GM21723 (cell line): ENCODE measurements at regions not wholly inside any gene's neighbourhood (a gene's known extent, or its start where the extent isn't known, plus 50 kb on each side); places are given as distances from the start of the nearest gene placed in this dataset.
"Not testable (repeated sequence)": the region's sequence is repeated elsewhere in the genome, so short reads cannot be mapped to it uniquely, and the experiment has no call there.

Source experiments
- ATAC-seq: cut with Tn5 transposase; IDR thresholded peaks from one replicate; pipeline ENCODE4 v1.9.1; 2021; ENCODE audit warnings: mild to moderate bottlenecking, moderate library complexity; ENCODE audit not compliant: unreplicated experiment

GRCh38 chr2:187078297-187078696, 229.3 kb upstream of the ZSWIM2 start:
- ATAC-seq: no peak

GRCh38 chr2:187075671-187076070, 226.7 kb upstream of the ZSWIM2 start:
- no peak for ATAC-seq

- no peak for ATAC-seq
These were observed 226.2 kb upstream of the ZSWIM2 start for GRCh38 chr2:187075199-187075635.

- no peak for ATAC-seq
These were observed 209.2 kb upstream of the ZSWIM2 start for GRCh38 chr2:187058198-187058597.

GRCh38 chr2:187057466-187057865, 208.5 kb upstream of the ZSWIM2 start:
- no peak for ATAC-seq

- ATAC-seq: no peak
These were observed 207.7 kb upstream of the ZSWIM2 start for GRCh38 chr2:187056416-187057334.

GRCh38 chr2:187055463-187055862, 206.5 kb upstream of the ZSWIM2 start:
- no peak for ATAC-seq

GRCh38 chr2:187054501-187055319, 205.7 kb upstream of the ZSWIM2 start:
- no peak for ATAC-seq

GRCh38 chr2:187051350-187051749, 202.4 kb upstream of the ZSWIM2 start:
- ATAC-seq: peak; percentile 90

GRCh38 chr2:187050409-187050998, 201.5 kb upstream of the ZSWIM2 start:
- no peak for ATAC-seq

- no peak for ATAC-seq
These were observed 188.3 kb upstream of the ZSWIM2 start for GRCh38 chr2:187037310-187037709.

GRCh38 chr2:187034434-187034833, 185.5 kb upstream of the ZSWIM2 start:
- ATAC-seq: no peak

- no peak for ATAC-seq
These were observed 175.8 kb upstream of the ZSWIM2 start for GRCh38 chr2:187024739-187025138.

- ATAC-seq: not testable (repeated sequence)
These were observed 175.0 kb upstream of the ZSWIM2 start for GRCh38 chr2:187023996-187024395.

GRCh38 chr2:187017438-187017837, 168.5 kb upstream of the ZSWIM2 start:
- ATAC-seq: no peak

- no peak for ATAC-seq
These were observed 164.1 kb upstream of the ZSWIM2 start for GRCh38 chr2:187013058-187013457.

- no peak for ATAC-seq
These were observed 162.3 kb upstream of the ZSWIM2 start for GRCh38 chr2:187011206-187011832.

GRCh38 chr2:187009483-187010239, 160.7 kb upstream of the ZSWIM2 start:
- no peak for ATAC-seq

GRCh38 chr2:187008111-187008510, 159.1 kb upstream of the ZSWIM2 start:
- ATAC-seq: no peak

GRCh38 chr2:187003611-187004010, 154.6 kb upstream of the ZSWIM2 start:
- no peak for ATAC-seq
